SH-SY5Y (cell line): ENCODE measurements at regions not wholly inside any gene's neighbourhood (a gene's known extent, or its start where the extent isn't known, plus 50 kb on each side); places are given as distances from the start of the nearest gene placed in this dataset.

Source experiments
- GATA2 ChIP-seq: IDR thresholded peaks from 2 replicates; pipeline ENCODE4 v1.6.1; 2011; ENCODE audit warnings: mild to moderate bottlenecking, low read depth, low read length
- GATA3 ChIP-seq: IDR thresholded peaks from 2 replicates; pipeline ENCODE4 v1.6.1; 2011; ENCODE audit warnings: low read depth, mild to moderate bottlenecking, low read length, moderate library complexity

GRCh38 chr2:226584518-226585055, 215.0 kb downstream of the IRS1 start:
- TF ChIP-seq GATA2 (no peak), GATA3 (no peak)
